H7 (cell line): ENCODE measurements at regions not wholly inside any gene's neighbourhood (a gene's known extent, or its start where the extent isn't known, plus 50 kb on each side); places are given as distances from the start of the nearest gene placed in this dataset.

Experiments used
- DNase-seq: peaks from one replicate; pipeline ENCODE4 v3.0.0; 2012
- H3K27me3 ChIP-seq: 2 replicates; pipeline ENCODE4 v1.6.0; 2011; ENCODE audit warnings: mild to moderate bottlenecking, low read length; ENCODE audit not compliant: control insufficient read depth, insufficient read depth
- H3K36me3 ChIP-seq: replicated peaks from 2 replicates; pipeline ENCODE4 v1.5.1; 2011; ENCODE audit warnings: low read length; ENCODE audit not compliant: control insufficient read depth, insufficient read depth
- H3K4me3 ChIP-seq: 2 replicates; pipeline ENCODE4 v1.5.1; 2011; ENCODE audit warnings: low read depth, mild to moderate bottlenecking, control low read depth, low read length, moderate library complexity; ENCODE audit not compliant: insufficient read depth

DNA sequence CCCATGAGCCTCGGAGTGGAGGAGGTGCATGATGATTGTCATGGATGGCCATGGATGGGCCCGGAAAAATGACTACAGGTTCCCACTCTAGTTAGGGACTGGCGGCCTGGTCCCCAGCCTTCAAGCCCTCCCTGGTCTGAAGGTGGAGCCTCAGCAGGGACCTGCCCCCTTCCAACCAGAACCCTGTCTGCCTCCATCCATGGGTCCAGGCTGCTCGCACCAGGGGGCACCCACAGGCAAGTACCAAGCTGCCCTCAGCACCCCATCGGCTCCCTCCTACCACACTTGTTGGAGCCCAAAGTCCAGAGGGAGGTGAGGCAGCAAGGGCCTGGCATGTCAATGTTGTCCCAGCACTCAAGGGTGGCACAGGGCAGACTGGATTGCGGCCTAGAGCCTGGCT, 2468.6 kb downstream of the PCDH7 start:
- Histone ChIP-seq H3K27me3 (no peaks in the 10 kb centered on the region), H3K36me3 (no peaks in the 10 kb centered on the region), H3K4me3 (no peak overlapping the region)
- no peak for DNase-seq

DNA sequence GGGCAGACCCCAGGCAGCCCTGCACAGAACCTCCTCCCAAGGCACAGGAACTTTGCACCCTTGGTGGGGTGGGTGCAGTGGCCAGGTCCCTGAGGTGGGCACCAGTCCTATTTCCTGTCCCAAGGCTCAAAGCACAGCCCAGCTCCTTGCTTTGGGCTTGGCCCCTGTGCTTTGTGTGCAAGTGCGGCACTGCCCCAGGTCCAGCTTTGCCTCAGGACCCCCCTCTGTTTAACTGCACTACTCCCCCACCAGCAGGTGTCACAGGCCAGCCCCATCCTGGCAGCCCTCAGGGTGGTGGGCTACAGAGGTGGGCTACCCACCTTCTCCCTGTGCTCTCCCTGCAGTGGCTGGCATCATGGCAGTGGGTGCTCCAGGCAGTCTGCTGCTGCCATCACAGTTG, 2469.0 kb downstream of the PCDH7 start:
- Histone ChIP-seq H3K4me3 (no peak overlapping the region), H3K27me3 (no peaks in the 10 kb centered on the region)
- no peak for DNase-seq

GRCh38 chr4:33193109-33193508, 2472.9 kb downstream of the PCDH7 start:
- H3K27me3 ChIP-seq = no peaks in the 10 kb centered on the region
- DNase-seq = no peak
- no peak overlapping the region for H3K4me3 ChIP-seq
- H3K36me3 ChIP-seq = no peaks in the 10 kb centered on the region

More for the DNA sequence above, 2469.0 kb downstream of the PCDH7 start:
- H3K36me3 ChIP-seq = no peaks in the 10 kb centered on the region

DNA sequence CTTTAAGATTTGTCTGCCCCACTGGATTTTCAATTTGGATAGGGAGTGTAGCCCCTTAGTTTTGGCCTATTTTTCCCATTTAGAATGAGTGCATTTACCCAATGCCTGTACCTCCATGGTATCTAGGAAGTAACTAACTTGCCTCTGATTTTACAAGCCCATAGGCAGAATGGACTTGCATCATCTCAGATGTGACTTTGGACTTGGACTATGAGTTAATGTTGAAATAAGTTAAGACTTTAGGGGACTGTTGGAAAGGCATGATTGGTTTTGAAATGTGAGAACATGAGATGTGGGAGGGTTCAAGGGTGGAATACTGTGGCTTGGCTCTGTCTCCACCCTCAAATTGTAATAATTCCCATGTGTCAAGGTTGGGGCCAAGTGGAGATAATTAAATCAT, 2480.2 kb downstream of the PCDH7 start:
- H3K36me3 ChIP-seq = no peaks in the 10 kb centered on the region
- H3K27me3 ChIP-seq = no peaks in the 10 kb centered on the region
- DNase-seq = no peak
- no peak overlapping the region for H3K4me3 ChIP-seq

DNA sequence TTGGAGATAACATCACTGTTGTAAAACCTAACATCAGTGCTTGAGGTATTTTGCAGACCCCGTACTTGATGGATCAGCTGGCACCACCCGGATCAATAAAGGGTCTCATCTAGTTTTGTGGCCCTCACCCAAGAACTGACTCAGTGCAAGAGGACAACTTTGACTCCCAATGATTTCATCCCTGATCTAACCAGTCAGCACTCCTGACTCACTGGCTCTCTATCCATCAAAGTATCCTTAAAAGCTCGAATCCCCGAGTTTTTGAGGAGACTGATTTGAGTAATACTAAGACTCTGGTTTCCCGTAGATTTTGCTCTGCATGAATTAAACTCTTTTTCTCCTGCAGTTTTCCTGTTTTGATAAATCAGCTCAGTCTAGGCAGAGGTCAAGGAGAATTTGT, 2498.1 kb downstream of the PCDH7 start:
- no peaks in the 10 kb centered on the region for H3K27me3 ChIP-seq

GRCh38 chr4:33226133-33226532, 2506.0 kb downstream of the PCDH7 start:
- H3K27me3 ChIP-seq = no peaks in the 10 kb centered on the region
- DNase-seq = no peak
- H3K4me3 ChIP-seq = no peak overlapping the region
- H3K36me3 ChIP-seq = no peaks in the 10 kb centered on the region

More for the DNA sequence above, 2498.1 kb downstream of the PCDH7 start:
- Histone ChIP-seq H3K4me3 (no peak overlapping the region), H3K36me3 (no peaks in the 10 kb centered on the region)
- no peak for DNase-seq

- Histone ChIP-seq H3K4me3 (no peak overlapping the region), H3K27me3 (no peaks in the 10 kb centered on the region), H3K36me3 (no peaks in the 10 kb centered on the region)
- no peak for DNase-seq
Observed at GRCh38 chr4:33226783-33227182, 2506.6 kb downstream of the PCDH7 start.

DNA sequence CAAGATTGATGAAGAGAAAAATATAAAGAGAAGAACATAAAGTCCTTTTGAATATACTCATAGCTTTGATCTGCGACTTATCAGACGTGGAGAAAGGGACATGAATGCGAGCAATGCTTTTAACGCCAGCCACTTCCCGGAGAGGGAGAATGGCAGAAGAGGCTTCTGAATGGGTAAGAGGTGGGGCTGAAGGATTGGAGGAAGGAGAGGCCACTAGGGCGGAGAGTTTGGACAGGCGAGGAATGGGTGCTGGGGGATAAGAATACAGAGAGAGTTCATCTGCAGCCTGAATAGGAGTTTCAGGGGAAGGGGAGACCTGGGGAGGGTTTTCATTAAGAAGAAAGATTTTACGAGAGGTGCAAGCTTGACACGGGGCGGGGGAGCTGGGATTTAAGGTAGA, 2534.9 kb downstream of the PCDH7 start:
- Histone ChIP-seq H3K27me3 (no peaks in the 10 kb centered on the region), H3K36me3 (no peaks in the 10 kb centered on the region), H3K4me3 (no peak overlapping the region)
- no peak for DNase-seq

GRCh38 chr4:33255507-33255906, 2535.3 kb downstream of the PCDH7 start:
- Histone ChIP-seq H3K27me3 (no peaks in the 10 kb centered on the region), H3K4me3 (no peak overlapping the region), H3K36me3 (no peaks in the 10 kb centered on the region)
- DNase-seq = no peak

DNA sequence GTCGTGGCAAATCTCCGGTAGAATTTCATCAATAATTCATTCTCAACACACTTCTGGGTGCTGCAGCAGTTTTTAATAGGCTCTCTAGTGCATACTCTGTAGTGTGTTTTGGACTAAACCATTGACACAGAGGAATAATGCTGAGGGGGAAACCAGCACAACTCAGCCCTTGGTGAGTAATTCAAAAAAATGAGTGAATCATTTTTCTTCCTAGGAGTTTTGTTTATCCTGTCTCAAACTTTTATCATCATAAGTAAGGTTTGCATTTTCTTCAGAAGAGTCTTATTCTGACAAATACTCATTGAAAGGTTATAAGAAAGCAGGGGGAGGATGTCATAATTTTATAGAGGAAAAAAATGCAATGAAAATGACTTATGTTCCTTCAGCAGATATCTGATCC, 2542.7 kb downstream of the PCDH7 start:
- Histone ChIP-seq H3K4me3 (no peak overlapping the region), H3K27me3 (no peaks in the 10 kb centered on the region), H3K36me3 (no peaks in the 10 kb centered on the region)
- no peak for DNase-seq

DNA sequence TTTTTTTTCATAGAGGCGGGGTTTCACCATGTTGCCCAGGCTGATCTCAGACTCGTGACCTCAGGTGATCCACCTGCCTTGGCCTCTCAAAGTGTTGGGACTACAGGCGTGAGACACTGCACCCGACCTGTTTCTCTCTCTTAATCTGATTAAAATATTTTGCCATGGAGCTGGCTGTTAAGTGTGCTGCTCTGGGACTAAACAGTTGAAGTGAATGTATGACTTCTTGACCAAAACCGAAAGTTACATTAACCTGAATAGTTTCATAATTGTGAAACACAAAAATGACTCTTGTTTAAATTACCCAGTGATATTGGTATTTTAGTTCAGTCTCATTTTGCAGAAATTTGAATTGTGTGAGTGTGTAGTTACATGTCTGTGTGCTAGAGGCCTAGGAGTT, 2548.6 kb downstream of the PCDH7 start:
- H3K27me3 ChIP-seq = no peaks in the 10 kb centered on the region
- DNase-seq = no peak
- no peak overlapping the region for H3K4me3 ChIP-seq
- H3K36me3 ChIP-seq = no peaks in the 10 kb centered on the region

DNA sequence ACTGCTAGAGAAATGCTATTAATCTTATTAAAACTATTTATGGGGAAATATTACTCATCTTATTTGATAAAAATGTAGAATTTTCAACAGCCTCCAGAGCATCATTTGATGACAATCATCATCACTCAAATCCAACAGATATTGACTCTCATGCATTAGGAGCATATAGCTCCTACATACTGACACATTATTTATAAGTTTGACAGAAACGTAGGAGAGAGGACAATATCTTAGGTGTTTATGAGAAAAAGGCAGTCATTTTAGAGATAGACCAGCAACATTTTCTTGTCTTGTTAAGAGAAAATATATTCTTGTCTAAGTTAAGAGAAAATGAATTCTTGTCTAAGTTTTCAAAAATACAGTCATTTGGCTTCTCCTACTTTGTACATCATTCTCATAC, 2550.2 kb downstream of the PCDH7 start:
- no peaks in the 10 kb centered on the region for H3K27me3 ChIP-seq
- no peak for DNase-seq
- no peak overlapping the region for H3K4me3 ChIP-seq
- no peaks in the 10 kb centered on the region for H3K36me3 ChIP-seq

DNA sequence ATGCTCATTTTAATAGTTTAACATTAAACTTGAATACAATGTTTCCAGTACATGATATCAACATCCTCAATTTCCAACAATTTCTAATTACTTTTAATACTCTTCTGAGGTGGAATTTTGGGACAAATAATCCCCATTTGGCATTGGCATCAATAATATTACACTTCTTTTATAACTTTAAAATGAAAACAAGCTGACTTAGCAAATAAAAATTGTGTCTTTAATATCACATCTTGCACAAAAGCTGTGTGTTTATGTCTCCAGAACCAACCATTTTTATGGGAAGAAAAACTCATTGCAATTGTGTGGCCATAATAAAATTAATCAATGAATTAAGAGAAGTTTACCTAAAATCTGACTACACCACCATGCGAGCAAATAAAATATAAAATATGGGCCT, 2552.6 kb downstream of the PCDH7 start:
- no peaks in the 10 kb centered on the region for H3K27me3 ChIP-seq
- H3K36me3 ChIP-seq = no peaks in the 10 kb centered on the region
- H3K4me3 ChIP-seq = no peak overlapping the region
- no peak for DNase-seq

DNA sequence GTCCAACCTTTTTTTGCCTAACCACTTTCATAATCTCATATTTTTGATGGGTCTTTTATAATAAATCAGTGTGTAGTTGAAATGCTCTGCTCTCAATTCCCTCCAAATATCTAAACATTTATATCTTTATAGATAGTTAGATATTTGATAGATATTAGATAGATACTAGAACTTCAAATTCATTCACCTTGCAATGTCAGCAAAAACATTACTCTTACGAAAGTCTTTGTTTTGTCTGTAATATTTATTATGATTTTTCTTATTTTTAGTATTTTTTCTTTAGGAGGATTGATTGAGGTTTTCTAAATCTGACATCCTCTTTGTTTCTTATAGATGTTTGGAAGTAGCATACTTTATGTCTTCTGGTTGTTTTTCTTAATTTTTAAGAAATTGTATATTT, 2563.6 kb downstream of the PCDH7 start:
- Histone ChIP-seq H3K27me3 (no peaks in the 10 kb centered on the region), H3K4me3 (no peak overlapping the region), H3K36me3 (no peaks in the 10 kb centered on the region)
- no peak for DNase-seq

- no peaks in the 10 kb centered on the region for H3K27me3 ChIP-seq
- DNase-seq = no peak
- H3K4me3 ChIP-seq = no peak overlapping the region
- H3K36me3 ChIP-seq = no peaks in the 10 kb centered on the region
Observed at GRCh38 chr4:33296876-33297455, 2576.8 kb downstream of the PCDH7 start.

- Histone ChIP-seq H3K4me3 (no peak overlapping the region), H3K36me3 (no peaks in the 10 kb centered on the region)
- no peak for DNase-seq
Observed at GRCh38 chr4:33302321-33302720, 2582.2 kb downstream of the PCDH7 start.

More at GRCh38 chr4:33302321-33302720, 2582.2 kb downstream of the PCDH7 start:
- no peaks in the 10 kb centered on the region for H3K27me3 ChIP-seq
